OCI-LY3 (cell line): ENCODE measurements at regions not wholly inside any gene's neighbourhood (a gene's known extent, or its start where the extent isn't known, plus 50 kb on each side); places are given as distances from the start of the nearest gene placed in this dataset.

Experiments used
- H2AFZ ChIP-seq: fragments of 200-600, 300-600 bp; shearing (Covaris generic); 2 replicates; pipeline ENCODE4 v1.6.0; 2014; ENCODE audit warnings: antibody characterized with exemption, low read depth, low read length
- H3K27ac ChIP-seq: fragments of 200-600, 300-600 bp; sonication (generic); 2 replicates; pipeline ENCODE4 v1.5.1; 2014; ENCODE audit warnings: mild to moderate bottlenecking, low read length, moderate library complexity, mixed read lengths
- H3K27me3 ChIP-seq: fragments of 200-600, 300-600 bp; sonication (generic); 2 replicates; pipeline ENCODE4 v1.6.1; 2014; ENCODE audit warnings: low read depth, low read length, mixed read lengths
- H3K36me3 ChIP-seq: fragments of 200-600, 300-600 bp; sonication (generic); replicated peaks from 2 replicates; pipeline ENCODE3; 2014; ENCODE audit warnings: low read depth, low read length, mixed read lengths
- H3K4me1 ChIP-seq: fragments of 300-600, 200-600 bp; sonication (generic); 2 replicates; pipeline ENCODE4 v1.6.1; 2014; ENCODE audit warnings: low read length, mixed read lengths
- H3K4me2 ChIP-seq: fragments of 200-600, 300-600 bp; sonication (generic); 2 replicates; pipeline ENCODE4 v1.6.1; 2014; ENCODE audit warnings: low read length, mixed read lengths
- H3K4me3 ChIP-seq: fragments of 300-600, 200-600 bp; sonication (generic); 2 replicates; pipeline ENCODE4 v1.5.1; 2014; ENCODE audit warnings: antibody characterized with exemption, mild to moderate bottlenecking, low read length, moderate library complexity
- H3K79me2 ChIP-seq: fragments of 300-600, 200-600 bp; shearing (Covaris generic); 2 replicates; pipeline ENCODE4 v1.6.1; 2014; ENCODE audit warnings: mild to moderate bottlenecking, low read length, mixed read lengths
- H3K9ac ChIP-seq: fragments of 300-600, 200-600 bp; shearing (Covaris generic); 2 replicates; pipeline ENCODE4 v1.6.0; 2014; ENCODE audit warnings: mild to moderate bottlenecking, low read length, moderate library complexity
- H3K9me3 ChIP-seq: fragments of 200-600, 300-600 bp; shearing (Covaris generic); 2 replicates; pipeline ENCODE4 v1.6.1; 2014; ENCODE audit warnings: low read length, mixed read lengths; ENCODE audit not compliant: insufficient read depth
- H4K20me1 ChIP-seq: fragments of 200-600, 300-600 bp; sonication (generic); 2 replicates; pipeline ENCODE4 v1.6.1; 2016; ENCODE audit warnings: low read length, mixed read lengths; ENCODE audit not compliant: insufficient read depth
- EZH2phosphoT487 ChIP-seq: fragments of 200-600 bp; shearing (Covaris generic); IDR thresholded peaks from 2 replicates; pipeline ENCODE4 v1.6.1; 2018; ENCODE audit warnings: antibody characterized with exemption, mixed run types, low read depth
- TF ChIP-seq, protein P1 (sequence below): fragments of 200-600, 300-600 bp; sonication (generic); IDR thresholded peaks from 2 replicates; pipeline ENCODE4 v1.5.1; 2014; ENCODE audit warnings: antibody characterized with exemption, low read length, low read depth

DNA sequence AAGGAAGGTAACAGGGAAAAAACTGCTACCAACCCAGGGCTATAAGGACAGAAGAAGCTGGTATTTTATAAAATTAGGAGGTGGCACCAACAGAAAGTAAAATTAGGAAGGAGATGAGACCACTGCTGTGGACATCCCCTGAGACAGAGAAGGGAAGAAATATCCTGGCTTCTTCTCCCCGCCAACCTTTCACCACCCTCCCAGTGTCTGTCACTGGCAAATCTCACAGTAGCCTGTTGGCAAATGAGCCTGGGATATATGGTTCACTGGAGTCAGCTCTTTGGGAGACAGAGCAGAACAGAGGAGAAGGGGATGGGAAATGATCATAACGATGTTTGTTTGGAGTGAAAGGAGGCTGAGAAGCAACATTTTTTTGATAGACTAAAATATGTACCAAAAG is 190.9 kb upstream of the PACRGL start:
- Histone ChIP-seq H2AFZ (no peak overlapping the region), H3K4me2 (no peak overlapping the region), H3K4me1 (no peaks in the 10 kb centered on the region), H3K4me3 (no peak overlapping the region), H3K36me3 (no peaks in the 10 kb centered on the region), H3K9me3 (no peaks in the 10 kb centered on the region), H3K79me2 (no peaks in the 10 kb centered on the region), H4K20me1 (no peaks in the 10 kb centered on the region), H3K27ac (no peak overlapping the region), H3K9ac (no peak overlapping the region), H3K27me3 (no peaks in the 10 kb centered on the region)
- TF ChIP-seq, protein P1, sequence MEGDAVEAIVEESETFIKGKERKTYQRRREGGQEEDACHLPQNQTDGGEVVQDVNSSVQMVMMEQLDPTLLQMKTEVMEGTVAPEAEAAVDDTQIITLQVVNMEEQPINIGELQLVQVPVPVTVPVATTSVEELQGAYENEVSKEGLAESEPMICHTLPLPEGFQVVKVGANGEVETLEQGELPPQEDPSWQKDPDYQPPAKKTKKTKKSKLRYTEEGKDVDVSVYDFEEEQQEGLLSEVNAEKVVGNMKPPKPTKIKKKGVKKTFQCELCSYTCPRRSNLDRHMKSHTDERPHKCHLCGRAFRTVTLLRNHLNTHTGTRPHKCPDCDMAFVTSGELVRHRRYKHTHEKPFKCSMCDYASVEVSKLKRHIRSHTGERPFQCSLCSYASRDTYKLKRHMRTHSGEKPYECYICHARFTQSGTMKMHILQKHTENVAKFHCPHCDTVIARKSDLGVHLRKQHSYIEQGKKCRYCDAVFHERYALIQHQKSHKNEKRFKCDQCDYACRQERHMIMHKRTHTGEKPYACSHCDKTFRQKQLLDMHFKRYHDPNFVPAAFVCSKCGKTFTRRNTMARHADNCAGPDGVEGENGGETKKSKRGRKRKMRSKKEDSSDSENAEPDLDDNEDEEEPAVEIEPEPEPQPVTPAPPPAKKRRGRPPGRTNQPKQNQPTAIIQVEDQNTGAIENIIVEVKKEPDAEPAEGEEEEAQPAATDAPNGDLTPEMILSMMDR, result no peak
- TF ChIP-seq EZH2phosphoT487, result no peak

- Histone ChIP-seq H3K4me1 (no peaks in the 10 kb centered on the region), H3K79me2 (no peaks in the 10 kb centered on the region), H3K9ac (no peak overlapping the region), H3K4me2 (no peak overlapping the region), H3K36me3 (no peaks in the 10 kb centered on the region), H3K27ac (no peak overlapping the region), H3K27me3 (no peaks in the 10 kb centered on the region), H4K20me1 (no peaks in the 10 kb centered on the region), H3K4me3 (no peak overlapping the region), H2AFZ (no peak overlapping the region), H3K9me3 (no peaks in the 10 kb centered on the region)
- no peak for TF ChIP-seq EZH2phosphoT487
- TF ChIP-seq, protein P1, result no peak
Measured at GRCh38 chr4:20512033-20512792, 188.0 kb upstream of the PACRGL start.

GRCh38 chr4:20512985-20513384 is 187.3 kb upstream of the PACRGL start:
- Histone ChIP-seq H3K79me2 (no peaks in the 10 kb centered on the region), H3K27ac (no peak overlapping the region), H3K9me3 (no peaks in the 10 kb centered on the region), H3K9ac (no peak overlapping the region), H3K4me2 (no peak overlapping the region), H3K27me3 (no peaks in the 10 kb centered on the region), H4K20me1 (no peaks in the 10 kb centered on the region), H3K4me3 (no peak overlapping the region), H2AFZ (no peak overlapping the region), H3K36me3 (no peaks in the 10 kb centered on the region), H3K4me1 (no peaks in the 10 kb centered on the region)
- no peak for TF ChIP-seq EZH2phosphoT487
- TF ChIP-seq, protein P1, result no peak

DNA sequence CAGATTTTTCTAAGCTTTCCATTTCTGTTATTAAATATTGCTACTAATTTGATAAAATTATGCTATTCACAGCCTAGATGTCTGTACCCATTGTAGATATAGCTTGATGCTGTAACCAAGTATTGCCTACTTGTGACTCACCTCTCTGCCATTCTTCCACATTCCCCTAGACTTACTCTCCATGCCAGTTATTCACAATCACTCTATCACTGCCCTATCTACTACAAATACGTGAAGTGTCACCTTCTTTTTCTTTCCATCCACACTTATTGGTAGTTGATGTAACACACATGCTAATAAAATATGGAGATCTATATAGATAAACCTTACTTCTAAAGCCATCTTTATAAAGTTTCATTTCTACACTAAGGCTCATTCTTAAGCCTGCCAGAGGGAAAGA is 179.4 kb upstream of the PACRGL start:
- TF ChIP-seq EZH2phosphoT487, result no peak
- TF ChIP-seq, protein P1, result no peak
- H3K4me1 ChIP-seq, result no peaks in the 10 kb centered on the region
- H3K4me3 ChIP-seq, result no peak overlapping the region
- no peaks in the 10 kb centered on the region for H3K79me2 ChIP-seq
- H3K4me2 ChIP-seq, result no peak overlapping the region
- H3K36me3 ChIP-seq, result no peaks in the 10 kb centered on the region
- H3K9me3 ChIP-seq, result no peaks in the 10 kb centered on the region
- H2AFZ ChIP-seq, result no peak overlapping the region
- H3K9ac ChIP-seq, result no peak overlapping the region
- no peaks in the 10 kb centered on the region for H4K20me1 ChIP-seq
- no peak overlapping the region for H3K27ac ChIP-seq
- H3K27me3 ChIP-seq, result no peaks in the 10 kb centered on the region
